Hematopoietic multipotent progenitor cell (in vitro differentiated cells): ENCODE measurements at regions not wholly inside any gene's neighbourhood (a gene's known extent, or its start where the extent isn't known, plus 50 kb on each side); places are given as distances from the start of the nearest gene placed in this dataset.

Experiments
- DNase-seq, 3 donors: peaks; one replicate each; pipeline ENCODE4 v3.0.0-alpha.2; 2011 to 2015; ENCODE audit warnings: low read depth in 2 of 3, low spot score in 2 of 3

- no peak for DNase-seq
Measured at GRCh38 chr9:99572567-99572966, 249.1 kb upstream of the NR4A3 start.

GRCh38 chr9:99573085-99573484 is 248.6 kb upstream of the NR4A3 start:
- no peak for DNase-seq

GRCh38 chr9:99573886-99574285 is 247.8 kb upstream of the NR4A3 start:
- no peak for DNase-seq

- no peak for DNase-seq
Measured at GRCh38 chr9:99576002-99576401, 245.7 kb upstream of the NR4A3 start.

GRCh38 chr9:99576876-99577275 is 244.8 kb upstream of the NR4A3 start:
- no peak for DNase-seq

GRCh38 chr9:99577351-99577750 is 244.3 kb upstream of the NR4A3 start:
- DNase-seq: no peak

- DNase-seq: no peak
Measured at GRCh38 chr9:99578666-99579065, 243.0 kb upstream of the NR4A3 start.

GRCh38 chr9:99579964-99580363 is 241.7 kb upstream of the NR4A3 start:
- peak in 1 of 3 donors; percentile 7 for DNase-seq

- no peak for DNase-seq
Measured at GRCh38 chr9:99582814-99583213, 238.9 kb upstream of the NR4A3 start.

- DNase-seq: no peak
Measured at GRCh38 chr9:99588299-99588698, 233.4 kb upstream of the NR4A3 start.

- DNase-seq: no peak
Measured at GRCh38 chr9:99588747-99589146, 232.9 kb upstream of the NR4A3 start.

GRCh38 chr9:99590410-99590809 is 231.3 kb upstream of the NR4A3 start:
- no peak for DNase-seq

- DNase-seq: peak in 2 of 3 donors; percentile 8 to 9
Measured at GRCh38 chr9:99590840-99591239, 230.8 kb upstream of the NR4A3 start.

- no peak for DNase-seq
Measured at GRCh38 chr9:99591770-99592169, 229.9 kb upstream of the NR4A3 start.

GRCh38 chr9:99592834-99593574 is 228.7 kb upstream of the NR4A3 start:
- peak in 1 of 3 donors; percentile 14 for DNase-seq

- DNase-seq: no peak
Measured at GRCh38 chr9:99593610-99594009, 228.1 kb upstream of the NR4A3 start.

GRCh38 chr9:99594056-99594780 is 227.5 kb upstream of the NR4A3 start:
- no peak for DNase-seq

- DNase-seq: peak in 2 of 3 donors; percentile 23 to 38
Measured at GRCh38 chr9:99595796-99596195, 225.9 kb upstream of the NR4A3 start.

- DNase-seq: peak in 2 of 3 donors; percentile 21 to 54
Measured at GRCh38 chr9:99601571-99602111, 220.0 kb upstream of the NR4A3 start.

- no peak for DNase-seq
Measured at GRCh38 chr9:99602854-99603253, 218.8 kb upstream of the NR4A3 start.

- DNase-seq: no peak
Measured at GRCh38 chr9:99605016-99605743, 216.5 kb upstream of the NR4A3 start.
